LoVo (cell line): ENCODE measurements at regions not wholly inside any gene's neighbourhood (a gene's known extent, or its start where the extent isn't known, plus 50 kb on each side); places are given as distances from the start of the nearest gene placed in this dataset.

Experiments used
- DNase-seq: peaks from one replicate; pipeline ENCODE4 v3.0.0-alpha.2; 2016; ENCODE audit warnings: low spot score

DNA sequence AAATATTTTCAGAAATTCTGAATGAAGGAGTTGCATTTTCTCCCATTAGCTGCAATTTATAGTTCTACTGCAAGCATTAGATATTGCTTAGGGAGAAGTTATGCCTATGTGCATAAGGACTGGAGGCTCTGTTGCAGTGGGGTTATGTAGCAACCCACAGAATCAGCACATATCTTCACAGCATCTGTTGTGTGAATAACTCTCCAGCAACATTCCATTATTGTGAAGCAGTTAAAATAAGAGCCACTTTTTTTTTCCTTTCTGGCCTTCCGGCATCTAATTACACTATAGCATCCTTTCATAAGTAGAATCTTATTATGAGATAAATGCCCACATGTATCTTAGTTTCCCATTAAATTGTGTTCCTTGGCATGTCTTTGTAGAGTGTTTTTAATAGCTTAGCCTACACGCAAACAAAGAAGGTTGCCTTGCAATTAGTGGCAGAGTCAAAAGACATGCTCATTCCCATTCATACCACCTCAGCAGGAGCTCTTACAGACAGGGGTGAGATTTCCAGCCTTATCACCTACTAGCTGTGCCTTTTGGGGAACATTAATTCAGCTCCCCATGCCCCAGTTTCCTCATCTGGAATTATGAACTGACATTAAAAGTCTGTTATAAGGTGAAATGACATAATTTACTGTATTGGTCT, 596.0 kb upstream of the GOT2 start:
- no peak for DNase-seq

- no peak for DNase-seq
Measured at GRCh38 chr16:59328961-59329360, 594.8 kb upstream of the GOT2 start.

- no peak for DNase-seq
Measured at GRCh38 chr16:59327894-59328293, 593.8 kb upstream of the GOT2 start.

DNA sequence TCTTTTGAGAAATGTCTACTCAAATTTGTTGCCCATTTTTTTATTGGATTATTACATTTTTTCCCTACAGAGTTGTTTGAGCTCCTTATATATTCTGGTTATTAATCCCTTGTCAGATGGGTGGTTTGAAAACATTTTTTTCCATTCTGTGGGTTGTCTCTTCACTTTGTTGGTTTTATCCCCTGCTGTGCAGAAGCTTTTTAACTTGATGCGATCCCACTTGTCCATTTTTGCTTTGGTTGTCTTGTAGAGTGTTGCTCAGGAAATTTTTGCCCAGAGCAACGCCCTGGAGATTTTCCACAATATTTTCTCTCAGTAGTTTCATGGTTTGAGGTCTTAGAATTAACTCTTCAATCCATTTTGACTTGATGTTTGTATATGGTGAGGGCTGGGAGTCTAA, 592.8 kb upstream of the GOT2 start:
- no peak for DNase-seq

DNA sequence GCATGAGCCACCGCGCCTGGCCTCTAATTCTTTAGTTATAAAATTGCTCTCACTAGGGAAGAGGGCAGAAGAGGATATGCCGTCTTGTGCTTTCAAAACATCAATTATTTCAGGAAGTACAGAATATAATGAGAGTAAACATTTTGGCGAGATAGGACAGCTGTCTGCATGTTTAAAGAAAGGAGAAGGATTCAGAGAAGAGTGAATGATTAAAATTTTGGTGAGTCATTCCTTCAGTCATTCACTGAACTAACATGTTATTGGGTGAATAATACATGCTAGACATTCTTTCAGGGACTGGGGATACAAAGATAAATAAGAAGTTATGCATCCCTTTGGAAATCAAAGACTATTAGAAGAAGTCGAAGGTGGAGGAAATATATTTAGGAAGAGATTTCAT, 590.3 kb upstream of the GOT2 start:
- no peak for DNase-seq

- no peak for DNase-seq
Measured at GRCh38 chr16:59320657-59321056, 586.5 kb upstream of the GOT2 start.

GRCh38 chr16:59319871-59320270, 585.8 kb upstream of the GOT2 start:
- DNase-seq: no peak

GRCh38 chr16:59305850-59306249, 571.7 kb upstream of the GOT2 start:
- DNase-seq: no peak

- DNase-seq: no peak
Measured at GRCh38 chr16:59296888-59297287, 562.8 kb upstream of the GOT2 start.

DNA sequence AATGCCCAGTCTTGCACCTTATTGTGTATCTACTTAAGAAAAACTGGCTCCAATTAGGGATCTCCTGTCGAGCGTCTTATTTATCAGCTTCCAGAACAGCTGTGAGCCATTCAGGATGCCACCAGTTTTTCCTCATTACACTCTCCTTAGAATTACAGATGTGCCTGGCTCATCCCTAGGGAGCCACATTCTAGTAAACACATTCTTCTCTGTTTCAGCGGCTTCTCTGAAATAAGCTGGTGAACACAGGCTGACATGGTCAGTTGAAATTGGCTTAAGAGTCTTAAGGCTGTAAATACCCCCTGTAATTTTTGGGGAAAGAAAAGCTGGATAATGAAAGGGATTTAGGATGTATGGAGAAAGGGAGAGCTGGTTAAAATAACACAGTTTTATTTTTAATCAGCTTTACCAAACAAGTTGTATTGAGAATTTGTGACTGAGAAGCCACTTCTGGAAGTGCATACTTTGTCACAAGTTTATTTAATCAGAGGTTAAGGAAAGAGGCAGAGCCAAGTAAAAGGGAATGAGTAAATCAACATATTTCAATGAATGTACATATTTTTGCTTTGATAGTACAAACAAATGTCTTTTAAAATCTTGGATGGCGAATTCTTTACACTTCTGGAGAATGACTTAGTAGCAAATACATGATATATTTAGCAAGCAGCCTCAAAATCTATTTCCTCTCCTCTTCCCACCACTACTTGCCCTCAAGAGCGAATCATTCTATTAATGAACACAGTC, 562.0 kb upstream of the GOT2 start:
- DNase-seq: no peak

GRCh38 chr16:59295474-59295873, 561.4 kb upstream of the GOT2 start:
- no peak for DNase-seq

DNA sequence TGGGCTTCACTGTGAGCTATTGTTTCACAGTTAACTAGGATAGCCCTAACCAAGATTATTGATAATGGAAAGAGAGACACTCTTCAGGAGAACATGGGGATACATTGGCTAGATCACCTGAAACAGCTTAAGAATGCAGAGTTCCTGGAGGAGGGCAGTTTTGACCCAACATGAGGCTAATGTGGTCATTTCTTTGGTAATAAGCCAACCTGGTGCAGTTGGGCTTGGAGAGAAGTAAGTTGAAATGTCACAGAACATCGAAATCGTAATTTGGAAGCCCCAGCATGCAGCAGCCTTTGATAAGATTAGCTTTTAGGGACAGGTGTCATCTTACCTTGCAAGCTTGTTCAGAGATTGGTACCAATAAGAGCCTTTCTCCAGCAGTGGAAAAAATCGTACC, 556.6 kb upstream of the GOT2 start:
- no peak for DNase-seq

GRCh38 chr16:59289151-59289550, 555.0 kb upstream of the GOT2 start:
- DNase-seq: no peak

DNA sequence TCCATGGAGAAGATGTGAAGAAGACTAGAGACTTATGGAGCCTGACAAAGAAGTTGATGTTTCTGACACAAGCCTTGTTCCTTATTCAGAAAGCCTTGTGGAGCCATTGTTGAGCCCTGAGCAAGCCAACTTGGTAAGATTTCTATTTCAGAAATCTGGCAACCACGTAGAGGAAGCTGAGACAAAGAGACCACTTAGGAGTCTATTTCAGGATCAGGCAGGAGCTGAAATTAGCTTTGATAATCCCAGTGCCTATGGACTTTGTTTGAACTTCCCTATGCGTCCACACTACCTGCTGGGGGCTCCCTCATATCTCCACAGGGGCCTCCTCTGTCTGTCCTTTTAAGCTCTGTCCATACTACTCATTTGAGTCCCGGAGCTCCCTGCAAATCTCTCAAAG, 540.0 kb upstream of the GOT2 start:
- no peak for DNase-seq

- no peak for DNase-seq
Measured at GRCh38 chr16:59263955-59264354, 529.8 kb upstream of the GOT2 start.

DNA sequence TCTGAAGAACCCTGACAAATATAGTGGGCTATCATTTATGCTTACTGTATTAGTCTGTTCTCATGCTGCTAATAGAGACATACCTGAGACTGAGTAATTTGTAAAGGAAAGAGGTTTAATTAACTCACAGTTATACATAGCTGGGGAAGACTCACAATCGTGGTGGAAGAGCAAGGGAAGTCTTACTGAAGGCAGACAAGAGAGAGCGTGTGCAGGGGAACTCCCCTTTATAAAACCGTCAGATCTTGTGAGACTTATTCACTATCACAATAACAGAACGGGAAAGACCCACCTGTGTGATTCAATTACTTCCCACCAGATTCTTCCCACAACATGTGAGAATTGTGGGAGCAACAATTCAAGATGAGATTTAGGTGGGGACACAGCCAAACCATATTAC, 526.8 kb upstream of the GOT2 start:
- no peak for DNase-seq

GRCh38 chr16:59259950-59260319, 525.8 kb upstream of the GOT2 start:
- DNase-seq: no peak

- no peak for DNase-seq
Measured at GRCh38 chr16:59259074-59259949, 525.2 kb upstream of the GOT2 start.

- DNase-seq: no peak
Measured at GRCh38 chr16:59252317-59252716, 518.2 kb upstream of the GOT2 start.

DNA sequence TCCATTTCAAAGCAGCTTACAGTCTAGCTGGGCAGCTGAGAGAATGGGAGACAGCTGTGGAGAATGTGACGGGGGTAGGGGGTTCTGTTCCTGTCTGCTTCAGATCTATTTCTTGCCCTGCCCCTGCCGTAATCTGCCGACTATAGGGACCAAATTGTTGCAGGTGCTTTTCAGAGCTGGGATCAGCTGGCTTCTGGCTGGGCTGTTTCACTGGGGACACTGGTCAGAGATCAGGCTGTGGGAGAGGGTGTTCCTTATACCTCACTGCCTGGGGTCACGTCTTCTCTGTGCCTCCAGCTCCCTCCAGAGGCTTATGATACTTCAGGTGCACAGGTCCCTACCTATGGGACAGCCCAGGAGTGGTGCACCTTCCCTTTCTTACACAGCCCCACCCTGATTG, 514.9 kb upstream of the GOT2 start:
- DNase-seq: no peak

GRCh38 chr16:59242556-59242955, 508.4 kb upstream of the GOT2 start:
- no peak for DNase-seq

- DNase-seq: no peak
Measured at GRCh38 chr16:59238246-59238645, 504.1 kb upstream of the GOT2 start.

GRCh38 chr16:59236804-59237458, 502.8 kb upstream of the GOT2 start:
- no peak for DNase-seq
